ENCODE measurements at regions not wholly inside any gene's neighbourhood (a gene's known extent, or its start where the extent isn't known, plus 50 kb on each side); places are given as distances from the start of the nearest gene placed in this dataset.

DNA sequence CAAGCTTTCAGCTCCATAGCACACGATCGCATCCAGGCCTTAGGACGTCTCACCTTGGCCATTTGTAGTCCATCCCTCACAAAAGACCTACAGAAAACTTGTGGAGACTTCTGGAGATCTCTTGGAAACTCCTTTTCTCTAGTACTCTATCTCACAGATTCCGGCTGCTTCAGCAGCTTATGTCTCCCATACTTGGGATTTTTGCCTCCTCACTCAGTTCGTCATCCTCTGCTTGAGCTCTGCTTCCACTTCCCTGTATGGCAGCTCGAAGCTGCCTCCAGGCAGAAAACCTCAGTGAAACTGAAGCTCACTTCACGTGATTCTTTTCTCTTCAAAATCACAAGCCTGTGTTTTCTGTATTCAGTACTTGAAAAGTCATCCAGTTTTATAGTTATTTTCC, 178.7 kb upstream of the GDF10 start:
- H3K4me1 ChIP-seq (ENCODE audit: low read depth), result no peaks in the 10 kb centered on the region
- no peaks in the 10 kb centered on the region for H3K9me3 ChIP-seq (ENCODE audit: low read depth)
- H3K27me3 ChIP-seq, result no peaks in the 10 kb centered on the region
- no peaks in the 10 kb centered on the region for H3K36me3 ChIP-seq
- H3K4me3 ChIP-seq, result no peak overlapping the region
- no peak overlapping the region for H3K27ac ChIP-seq
- no peak for DNase-seq (ENCODE audit: low read depth in 1 of 2, low spot score in 1 of 2)
- no peak for TF ChIP-seq CTCF (IDR thresholded peaks at IDR 0.05; ENCODE audit: low read depth, low read length)

DNA sequence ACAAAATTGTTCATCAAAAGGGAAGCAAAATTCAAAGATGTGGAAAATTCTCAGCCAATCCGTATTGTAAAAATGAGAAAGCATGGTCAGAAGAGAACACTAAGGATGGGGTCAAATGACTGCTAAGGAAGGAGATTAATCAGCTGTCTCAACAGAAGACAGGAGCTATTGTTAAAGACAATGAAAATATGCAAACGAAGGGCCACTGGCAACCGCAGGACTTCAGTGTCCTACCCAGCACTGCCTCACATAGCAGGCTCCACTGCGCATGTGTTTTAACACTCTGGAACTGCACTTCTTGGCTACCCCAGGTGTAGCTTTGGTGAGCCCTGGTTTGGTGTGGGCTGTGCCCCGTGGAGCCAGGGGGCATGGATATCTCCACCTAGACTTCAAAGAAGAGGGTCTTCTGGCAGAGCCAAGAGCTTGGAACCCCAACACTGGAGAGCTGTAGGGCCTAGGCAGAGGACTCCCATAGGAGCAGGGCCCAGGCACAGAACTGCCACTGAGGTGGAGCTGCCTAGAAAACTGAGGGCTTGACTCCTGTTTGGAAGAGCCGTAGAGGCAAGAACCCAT, 176.2 kb upstream of the GDF10 start:
- H3K4me1 ChIP-seq (ENCODE audit: low read depth), result no peaks in the 10 kb centered on the region
- no peak for TF ChIP-seq CTCF (IDR thresholded peaks at IDR 0.05; ENCODE audit: low read depth, low read length)
- H3K9me3 ChIP-seq (ENCODE audit: low read depth), result no peaks in the 10 kb centered on the region
- no peak overlapping the region for H3K4me3 ChIP-seq
- no peaks in the 10 kb centered on the region for H3K27me3 ChIP-seq
- no peaks in the 10 kb centered on the region for H3K36me3 ChIP-seq
- no peak overlapping the region for H3K27ac ChIP-seq
- no peak for DNase-seq (ENCODE audit: low read depth in 1 of 2, low spot score in 1 of 2)

- no peak for DNase-seq (ENCODE audit: low read depth in 1 of 2, low spot score in 1 of 2)
- H3K27ac ChIP-seq, result no peak overlapping the region
- no peaks in the 10 kb centered on the region for H3K9me3 ChIP-seq (ENCODE audit: low read depth)
- H3K27me3 ChIP-seq, result no peaks in the 10 kb centered on the region
- no peak overlapping the region for H3K4me3 ChIP-seq
- no peaks in the 10 kb centered on the region for H3K4me1 ChIP-seq (ENCODE audit: low read depth)
- TF ChIP-seq CTCF (IDR thresholded peaks at IDR 0.05; ENCODE audit: low read depth, low read length), result no peak
- H3K36me3 ChIP-seq, result no peaks in the 10 kb centered on the region
These were observed 172.7 kb upstream of the GDF10 start for GRCh38 chr10:47127188-47127785.

GRCh38 chr10:47130491-47130890, 169.5 kb upstream of the GDF10 start:
- Histone ChIP-seq H3K9me3 (ENCODE audit: low read depth) (no peaks in the 10 kb centered on the region), H3K4me1 (ENCODE audit: low read depth) (no peaks in the 10 kb centered on the region), H3K36me3 (no peaks in the 10 kb centered on the region), H3K27ac (no peak overlapping the region), H3K4me3 (no peak overlapping the region), H3K27me3 (no peaks in the 10 kb centered on the region)
- no peak for TF ChIP-seq CTCF (IDR thresholded peaks at IDR 0.05; ENCODE audit: low read depth, low read length)
- no peak for DNase-seq (ENCODE audit: low read depth in 1 of 2, low spot score in 1 of 2)

- H3K9me3 ChIP-seq (ENCODE audit: low read depth), result no peaks in the 10 kb centered on the region
- H3K36me3 ChIP-seq, result no peaks in the 10 kb centered on the region
- no peaks in the 10 kb centered on the region for H3K27me3 ChIP-seq
- no peak for TF ChIP-seq CTCF (IDR thresholded peaks at IDR 0.05; ENCODE audit: low read depth, low read length)
- peaks cover 3% of the 10 kb centered on the region for H3K4me1 ChIP-seq (ENCODE audit: low read depth)
- no peak for DNase-seq (ENCODE audit: low read depth in 1 of 2, low spot score in 1 of 2)
- no peak overlapping the region for H3K4me3 ChIP-seq
- no peak overlapping the region for H3K27ac ChIP-seq
These were observed 166.0 kb upstream of the GDF10 start for GRCh38 chr10:47133871-47134570.
